Natural killer cell (primary cell): ENCODE measurements at regions not wholly inside any gene's neighbourhood (a gene's known extent, or its start where the extent isn't known, plus 50 kb on each side); places are given as distances from the start of the nearest gene placed in this dataset.

Experiments
- ATAC-seq, 3 donors: fragments of 150-1000 bp in 2 of 3; fragments of 200-7000 bp in 1 of 3; cut with Tn5 transposase; 1 replicate in 1 of 3; 2 replicates in 2 of 3; pipeline ENCODE4 v1.10.0; 2021; ENCODE audit warnings: mild to moderate bottlenecking in 2 of 3, moderate library complexity in 2 of 3
- DNase-seq, 2 donors: peaks; one replicate each; pipeline versions ENCODE4 v3.0.0 to v3.0.0-alpha.2; 2013 to 2021; ENCODE audit warnings: mixed read lengths in 1 of 2
- H3K27ac ChIP-seq: one replicate; pipeline ENCODE4 v1.5.1; 2013; ENCODE audit warnings: mild to moderate bottlenecking, low read length
- H3K27me3 ChIP-seq: one replicate; pipeline ENCODE4 v1.6.1; 2013; ENCODE audit warnings: low read length; ENCODE audit not compliant: control insufficient read depth, insufficient read depth
- H3K36me3 ChIP-seq: one replicate; pipeline ENCODE4 v1.6.1; 2013; ENCODE audit warnings: low read length; ENCODE audit not compliant: control insufficient read depth, insufficient read depth
- H3K4me1 ChIP-seq: one replicate; pipeline ENCODE4 v1.6.1; 2013; ENCODE audit warnings: low read length; ENCODE audit not compliant: control insufficient read depth, insufficient read depth
- H3K4me3 ChIP-seq: one replicate; pipeline ENCODE4 v1.5.1; 2013; ENCODE audit warnings: low read length
- H3K9me3 ChIP-seq: one replicate; pipeline ENCODE4 v1.6.1; 2013; ENCODE audit warnings: low read length; ENCODE audit not compliant: control insufficient read depth, insufficient read depth
- H3K27ac Mint-ChIP-seq, 2 donors: one replicate each; pipeline ENCODE4 v1.8.0; 2022; ENCODE audit warnings: mild to moderate bottlenecking in 2 of 2, mixed read lengths in 2 of 2, moderate library complexity in 1 of 2
- H3K27me3 Mint-ChIP-seq, 2 donors: one replicate each; pipeline ENCODE4 v1.8.0; 2022; ENCODE audit warnings: low read depth in 2 of 2, mixed read lengths in 2 of 2
- H3K36me3 Mint-ChIP-seq: one replicate; pipeline ENCODE4 v1.8.0; 2022; ENCODE audit warnings: mixed read lengths
- H3K4me1 Mint-ChIP-seq, 2 donors: one replicate each; pipeline ENCODE4 v1.8.0; 2022; ENCODE audit warnings: mixed read lengths in 2 of 2
- H3K4me3 Mint-ChIP-seq: one replicate; pipeline ENCODE4 v1.8.0; 2022; ENCODE audit warnings: mild to moderate bottlenecking, moderate library complexity, mixed read lengths
- H3K9me3 Mint-ChIP-seq, 2 donors: one replicate each; pipeline ENCODE4 v1.8.0; 2022; ENCODE audit warnings: mixed read lengths in 2 of 2
- CTCF ChIP-seq: fragments of 200-600 bp; IDR thresholded peaks from one replicate; pipeline ENCODE4 v1.8.0; 2022; ENCODE audit warnings: antibody characterized with exemption
- whole genome bisulfite sequencing: methylation state at CpG from one replicate; pipeline ENCODE4 v1.1.7; 2013; ENCODE audit warnings: missing lambda C conversion rate; ENCODE audit not compliant: insufficient coverage; 5-methylcytosine and 5-hydroxymethylcytosine counted together
- intact Hi-C: fragments of 100-400 bp; cut with micrococcal nuclease; formaldehyde crosslinking; loops from one replicate; pipeline ENCODE4 v1.14.2; 2022

GRCh38 chr22:23494930-23495266, 85.2 kb downstream of the IGLL1 start:
- intact Hi-C loops, result no loop called here
- no peaks in the 10 kb centered on the region for H3K9me3 Mint-ChIP-seq
- no peak overlapping the region for H3K27ac Mint-ChIP-seq
- H3K4me3 ChIP-seq, result no peak overlapping the region
- H3K4me1 ChIP-seq, result peaks cover 9% of the 10 kb centered on the region
- peaks cover 32 to 46% of the 10 kb centered on the region in 2 donors for H3K4me1 Mint-ChIP-seq
- ATAC-seq, result no peak
- H3K36me3 ChIP-seq, result no peaks in the 10 kb centered on the region
- H3K27ac ChIP-seq, result no peak overlapping the region
- no peak for DNase-seq
- H3K27me3 ChIP-seq, result no peaks in the 10 kb centered on the region
- WGBS, result 83% methylated on average over 1 of the region's 1 CpG
- no peak for TF ChIP-seq CTCF
- no peaks in the 10 kb centered on the region for H3K27me3 Mint-ChIP-seq
- H3K4me3 Mint-ChIP-seq, result peak overlapping the region; percentile 42
- no peaks in the 10 kb centered on the region for H3K9me3 ChIP-seq
- H3K36me3 Mint-ChIP-seq, result no peaks in the 10 kb centered on the region

GRCh38 chr22:23485490-23485889, 94.6 kb downstream of the IGLL1 start:
- DNase-seq, result no peak
- 90% methylated on average over 4 of the region's 4 CpGs for WGBS
- Histone ChIP-seq H3K9me3 (no peaks in the 10 kb centered on the region), H3K27me3 (no peaks in the 10 kb centered on the region), H3K36me3 (no peaks in the 10 kb centered on the region), H3K4me1 (no peaks in the 10 kb centered on the region), H3K4me3 (no peak overlapping the region), H3K27ac (no peak overlapping the region)
- Mint-ChIP-seq H3K36me3 (no peaks in the 10 kb centered on the region), H3K4me1 (peaks cover 5 to 6% of the 10 kb centered on the region in 2 donors), H3K27me3 (peaks cover 2 to 23% of the 10 kb centered on the region in 2 donors), H3K27ac (no peak overlapping the region), H3K4me3 (no peak overlapping the region), H3K9me3 (no peaks in the 10 kb centered on the region)
- no peak for TF ChIP-seq CTCF
- ATAC-seq, result no peak
- intact Hi-C loops, result no loop called here

- intact Hi-C loops, result no loop called here
- peaks cover 5 to 6% of the 10 kb centered on the region in 2 donors for H3K4me1 Mint-ChIP-seq
- WGBS, result 96% methylated on average over 5 of the region's 5 CpGs
- ATAC-seq (no peak), DNase-seq (no peak)
- H3K27ac Mint-ChIP-seq, result no peak overlapping the region
- H3K27me3 ChIP-seq, result no peaks in the 10 kb centered on the region
- H3K36me3 Mint-ChIP-seq, result no peaks in the 10 kb centered on the region
- no peak overlapping the region for H3K27ac ChIP-seq
- no peak overlapping the region for H3K4me3 Mint-ChIP-seq
- peaks cover 2 to 23% of the 10 kb centered on the region in 2 donors for H3K27me3 Mint-ChIP-seq
- TF ChIP-seq CTCF, result no peak
- no peaks in the 10 kb centered on the region for H3K9me3 Mint-ChIP-seq
- no peaks in the 10 kb centered on the region for H3K9me3 ChIP-seq
- no peaks in the 10 kb centered on the region for H3K36me3 ChIP-seq
- no peak overlapping the region for H3K4me3 ChIP-seq
- no peaks in the 10 kb centered on the region for H3K4me1 ChIP-seq
Observed at GRCh38 chr22:23484651-23485050, 95.4 kb downstream of the IGLL1 start.

GRCh38 chr22:23481369-23481768, 98.7 kb downstream of the IGLL1 start:
- no peak overlapping the region for H3K27ac Mint-ChIP-seq
- ATAC-seq (no peak), DNase-seq (no peak)
- H3K27me3 Mint-ChIP-seq, result peaks cover 2 to 35% of the 10 kb centered on the region in 2 donors
- no peak overlapping the region for H3K4me3 ChIP-seq
- no peaks in the 10 kb centered on the region for H3K9me3 Mint-ChIP-seq
- no peaks in the 10 kb centered on the region for H3K36me3 Mint-ChIP-seq
- H3K4me1 Mint-ChIP-seq, result peaks cover 11 to 14% of the 10 kb centered on the region in 2 donors
- H3K4me1 ChIP-seq, result peaks cover 4% of the 10 kb centered on the region
- 92% methylated on average over 5 of the region's 5 CpGs for WGBS
- H3K9me3 ChIP-seq, result no peaks in the 10 kb centered on the region
- intact Hi-C loops, result no loop called here
- no peak for TF ChIP-seq CTCF
- no peaks in the 10 kb centered on the region for H3K36me3 ChIP-seq
- no peaks in the 10 kb centered on the region for H3K27me3 ChIP-seq
- no peak overlapping the region for H3K27ac ChIP-seq
- H3K4me3 Mint-ChIP-seq, result no peak overlapping the region
